ENCODE measurements at regions not wholly inside any gene's neighbourhood (a gene's known extent, or its start where the extent isn't known, plus 50 kb on each side); places are given as distances from the start of the nearest gene placed in this dataset.

GRCh38 chr11:15903246-15903645 is 453.1 kb downstream of the SOX6 start:
- Histone ChIP-seq H3K4me3 (no peak overlapping the region), H3K27me3 (ENCODE audit: low read depth) (no peaks in the 10 kb centered on the region), H3K27ac (no peak overlapping the region), H3K9me3 (no peaks in the 10 kb centered on the region), H3K36me3 (no peaks in the 10 kb centered on the region), H3K4me1 (peaks cover 8% of the 10 kb centered on the region)
- intact Hi-C loops (cut with DNase I), result no loop called here
- ATAC-seq (no peak), DNase-seq (no peak)
- no peak for TF ChIP-seq CTCF (IDR thresholded peaks at IDR 0.05)

DNA sequence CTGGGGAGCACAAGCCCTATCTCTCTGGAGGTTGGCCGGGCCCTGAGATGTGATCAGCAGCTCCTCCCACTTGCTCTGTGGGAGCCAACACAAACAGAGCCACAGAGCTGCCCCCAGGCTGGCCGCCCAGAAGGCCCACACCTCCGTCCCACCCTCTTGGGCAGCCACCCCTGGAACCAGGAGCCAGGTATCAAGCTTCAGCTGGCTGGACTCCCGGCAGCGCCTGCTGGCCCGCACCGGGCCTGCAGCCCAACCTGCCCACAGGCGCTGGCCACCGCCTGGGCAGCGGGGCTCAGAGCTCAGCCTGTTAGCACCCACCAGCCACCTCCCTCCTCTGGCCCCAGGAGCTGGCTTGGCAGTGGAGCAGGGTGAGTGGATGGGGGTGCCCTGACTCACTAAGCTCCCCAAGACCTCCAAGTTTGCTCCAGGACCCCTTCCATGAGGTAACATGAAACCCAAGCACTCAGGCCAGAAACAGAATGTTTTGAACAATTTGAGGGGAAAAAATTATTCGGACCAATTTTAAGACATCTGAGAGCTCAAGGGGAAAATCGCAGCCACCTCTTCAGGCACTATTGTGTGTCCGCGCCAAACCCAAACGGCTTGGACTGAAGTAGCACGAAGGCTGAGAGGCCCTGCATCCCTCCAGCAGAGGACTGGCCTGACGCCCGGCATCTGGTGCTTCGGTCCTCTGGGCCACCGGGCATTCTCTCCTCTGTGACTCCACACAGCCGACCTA is 450.8 kb downstream of the SOX6 start:
- no peak overlapping the region for H3K4me3 ChIP-seq
- no peak for TF ChIP-seq CTCF (IDR thresholded peaks at IDR 0.05)
- no peaks in the 10 kb centered on the region for H3K36me3 ChIP-seq
- intact Hi-C loops (cut with DNase I), result no loop called here
- peaks cover 8% of the 10 kb centered on the region for H3K4me1 ChIP-seq
- no peaks in the 10 kb centered on the region for H3K9me3 ChIP-seq
- no peak overlapping the region for H3K27ac ChIP-seq
- DNase-seq, result no peak
- ATAC-seq, result no peak
- no peaks in the 10 kb centered on the region for H3K27me3 ChIP-seq (ENCODE audit: low read depth)

- ATAC-seq (no peak), DNase-seq (no peak)
- Histone ChIP-seq H3K36me3 (no peaks in the 10 kb centered on the region), H3K27me3 (ENCODE audit: low read depth) (no peaks in the 10 kb centered on the region), H3K4me3 (no peak overlapping the region), H3K9me3 (no peaks in the 10 kb centered on the region), H3K4me1 (peaks cover 5% of the 10 kb centered on the region), H3K27ac (no peak overlapping the region)
- intact Hi-C loops (cut with DNase I), result no loop called here
- no peak for TF ChIP-seq CTCF (IDR thresholded peaks at IDR 0.05)
Measured at GRCh38 chr11:15906481-15907035, 449.8 kb downstream of the SOX6 start.

- Histone ChIP-seq H3K4me1 (no peaks in the 10 kb centered on the region), H3K36me3 (no peaks in the 10 kb centered on the region), H3K9me3 (no peaks in the 10 kb centered on the region), H3K27ac (no peak overlapping the region), H3K4me3 (no peak overlapping the region), H3K27me3 (ENCODE audit: low read depth) (no peaks in the 10 kb centered on the region)
- intact Hi-C loops (cut with DNase I), result no loop called here
- no peak for TF ChIP-seq CTCF (IDR thresholded peaks at IDR 0.05)
- no peak for ATAC-seq
- DNase-seq, result no peak
Measured at GRCh38 chr11:15907806-15908205, 448.5 kb downstream of the SOX6 start.

DNA sequence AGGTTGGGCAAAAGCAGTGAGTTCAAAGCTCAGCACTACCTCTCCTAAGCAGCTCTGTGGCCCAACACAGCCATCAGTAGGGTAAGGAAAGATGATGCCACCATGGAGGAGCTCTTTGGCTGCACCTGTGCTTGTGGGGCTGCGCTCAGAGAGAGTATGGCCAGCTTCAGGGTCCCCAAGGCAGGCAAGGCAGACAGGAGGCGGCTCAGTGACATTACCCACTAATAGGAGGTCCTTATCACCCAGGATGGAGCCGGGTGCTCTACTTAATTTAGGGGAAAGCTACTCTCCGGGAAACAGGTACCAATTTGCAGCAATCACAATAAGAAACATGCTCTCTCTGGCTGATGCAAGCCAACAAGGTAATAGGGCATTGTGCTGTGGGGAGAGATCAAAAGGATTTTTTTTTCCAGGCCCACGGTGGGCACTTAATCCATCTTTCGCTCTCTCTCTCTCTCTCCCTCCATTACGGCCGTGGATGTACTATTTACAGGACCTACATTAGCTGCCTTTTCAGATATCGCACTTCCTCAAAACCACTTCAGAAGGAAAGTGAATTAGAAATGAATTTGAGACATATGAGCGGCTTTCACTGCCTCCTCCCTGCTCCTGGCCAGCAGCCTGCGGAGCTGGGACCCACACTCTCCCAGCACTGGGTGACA is 446.3 kb downstream of the SOX6 start:
- H3K27ac ChIP-seq, result no peak overlapping the region
- H3K36me3 ChIP-seq, result no peaks in the 10 kb centered on the region
- H3K9me3 ChIP-seq, result no peaks in the 10 kb centered on the region
- TF ChIP-seq CTCF (IDR thresholded peaks at IDR 0.05), result no peak
- DNase-seq, result no peak
- no peak for ATAC-seq
- H3K4me3 ChIP-seq, result no peak overlapping the region
- H3K27me3 ChIP-seq (ENCODE audit: low read depth), result no peaks in the 10 kb centered on the region
- no peaks in the 10 kb centered on the region for H3K4me1 ChIP-seq
- intact Hi-C loops (cut with DNase I), result no loop called here

All from lower lobe of right lung (tissue), 2 donors.